ENCODE measurements at regions not wholly inside any gene's neighbourhood (a gene's known extent, or its start where the extent isn't known, plus 50 kb on each side); places are given as distances from the start of the nearest gene placed in this dataset.

GRCh38 chr1:105655032-105655431 is 1401.4 kb upstream of the PRMT6 start:
- no peaks in the 10 kb centered on the region for H3K36me3 ChIP-seq
- no peaks in the 10 kb centered on the region for H3K9me3 ChIP-seq
- no peak overlapping the region for H3K4me3 ChIP-seq
- H3K4me1 ChIP-seq (ENCODE audit: insufficient read depth) = no peaks in the 10 kb centered on the region
- H3K27ac ChIP-seq = no peak overlapping the region
- WGBS, 3 donors = 61 to 71% (median 62%) methylated on average over 4 of the region's 4 CpGs
- intact Hi-C loops (cut with DNase I) = no loop called here
- TF ChIP-seq POLR2A (IDR thresholded peaks at IDR 0.05) (no peak), EP300 (IDR thresholded peaks at IDR 0.05) (no peak), CTCF (IDR thresholded peaks at IDR 0.05) (no peak)
- H3K27me3 ChIP-seq = no peaks in the 10 kb centered on the region
- DNase-seq = no peak

- intact Hi-C loops (cut with DNase I) = no loop called here
Observed at GRCh38 chr1:105664495-105664894, 1392.0 kb upstream of the PRMT6 start.

DNA sequence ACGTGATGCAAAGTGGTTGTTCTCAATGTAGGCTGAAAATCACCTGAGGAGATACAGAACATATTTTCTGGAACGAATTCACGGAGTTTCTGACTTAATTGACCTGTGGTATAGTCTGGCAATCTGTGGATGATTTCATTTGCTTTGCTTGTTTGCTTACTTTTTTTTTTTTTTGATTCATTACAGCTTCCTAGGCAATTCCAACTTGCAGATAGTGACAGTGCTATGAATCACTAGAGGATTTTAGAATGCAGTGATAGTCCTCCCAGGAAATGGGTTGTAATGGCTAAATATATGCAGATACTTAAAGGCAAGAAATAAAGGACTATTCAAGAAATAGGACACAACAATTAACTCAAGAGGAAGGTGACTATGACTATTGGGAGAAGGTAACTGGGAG is 1378.1 kb upstream of the PRMT6 start:
- Histone ChIP-seq H3K4me3 (no peak overlapping the region), H3K27ac (no peak overlapping the region), H3K9me3 (no peaks in the 10 kb centered on the region), H3K4me1 (ENCODE audit: insufficient read depth) (no peaks in the 10 kb centered on the region), H3K27me3 (no peaks in the 10 kb centered on the region), H3K36me3 (no peaks in the 10 kb centered on the region)
- no peak for DNase-seq
- WGBS, 3 donors = 45 to 54% (median 53%) methylated on average over 3 of the region's 3 CpGs
- TF ChIP-seq CTCF (IDR thresholded peaks at IDR 0.05) (no peak), POLR2A (IDR thresholded peaks at IDR 0.05) (no peak), EP300 (IDR thresholded peaks at IDR 0.05) (no peak)
- intact Hi-C loops (cut with DNase I) = no loop called here

More at GRCh38 chr1:105664495-105664894, 1392.0 kb upstream of the PRMT6 start:
- Histone ChIP-seq H3K4me3 (no peak overlapping the region), H3K36me3 (no peaks in the 10 kb centered on the region), H3K27ac (no peak overlapping the region), H3K27me3 (no peaks in the 10 kb centered on the region), H3K9me3 (no peaks in the 10 kb centered on the region), H3K4me1 (ENCODE audit: insufficient read depth) (no peaks in the 10 kb centered on the region)
- TF ChIP-seq EP300 (IDR thresholded peaks at IDR 0.05) (no peak), POLR2A (IDR thresholded peaks at IDR 0.05) (no peak), CTCF (IDR thresholded peaks at IDR 0.05) (no peak)
- DNase-seq = no peak
- WGBS, 3 donors = 87 to 88% (median 88%) methylated on average over 5 of the region's 5 CpGs

DNA sequence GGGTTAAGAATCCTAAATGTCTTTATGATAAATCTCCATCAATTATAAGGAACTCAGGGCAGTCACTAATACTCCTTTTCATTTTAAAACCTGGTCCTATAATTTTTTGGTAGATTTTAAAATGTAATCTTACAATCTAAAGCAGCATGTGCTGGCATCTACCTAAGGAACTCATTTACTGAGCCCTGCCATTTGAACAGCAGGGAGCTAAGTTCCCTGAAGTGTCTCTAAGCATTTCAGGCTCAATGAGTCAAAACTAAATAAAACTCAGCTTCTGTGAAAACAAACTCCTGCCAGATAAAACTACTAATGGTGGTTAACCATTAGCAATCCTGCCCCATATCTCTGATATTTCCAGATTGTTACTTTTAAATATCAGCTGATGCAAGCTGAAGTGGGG is 1371.8 kb upstream of the PRMT6 start:
- no peaks in the 10 kb centered on the region for H3K4me1 ChIP-seq (ENCODE audit: insufficient read depth)
- TF ChIP-seq POLR2A (IDR thresholded peaks at IDR 0.05) = no peak
- TF ChIP-seq CTCF (IDR thresholded peaks at IDR 0.05) = no peak
- TF ChIP-seq EP300 (IDR thresholded peaks at IDR 0.05) = no peak
- H3K4me3 ChIP-seq = no peak overlapping the region
- H3K27me3 ChIP-seq = no peaks in the 10 kb centered on the region
- no peaks in the 10 kb centered on the region for H3K36me3 ChIP-seq
- DNase-seq = no peak
- H3K9me3 ChIP-seq = no peaks in the 10 kb centered on the region
- H3K27ac ChIP-seq = no peak overlapping the region
- intact Hi-C loops (cut with DNase I) = no loop called here

GRCh38 chr1:105686026-105686425 is 1370.4 kb upstream of the PRMT6 start:
- Histone ChIP-seq H3K27ac (no peak overlapping the region), H3K4me1 (ENCODE audit: insufficient read depth) (no peaks in the 10 kb centered on the region), H3K9me3 (no peaks in the 10 kb centered on the region), H3K4me3 (no peak overlapping the region), H3K36me3 (no peaks in the 10 kb centered on the region), H3K27me3 (no peaks in the 10 kb centered on the region)
- WGBS, 3 donors = 72 to 84% (median 74%) methylated on average over 3 of the region's 3 CpGs
- DNase-seq = no peak
- intact Hi-C loops (cut with DNase I) = no loop called here
- no peak for TF ChIP-seq EP300 (IDR thresholded peaks at IDR 0.05)
- no peak for TF ChIP-seq POLR2A (IDR thresholded peaks at IDR 0.05)
- TF ChIP-seq CTCF (IDR thresholded peaks at IDR 0.05) = no peak
